ENCODE measurements at regions not wholly inside any gene's neighbourhood (a gene's known extent, or its start where the extent isn't known, plus 50 kb on each side); places are given as distances from the start of the nearest gene placed in this dataset.

DNA sequence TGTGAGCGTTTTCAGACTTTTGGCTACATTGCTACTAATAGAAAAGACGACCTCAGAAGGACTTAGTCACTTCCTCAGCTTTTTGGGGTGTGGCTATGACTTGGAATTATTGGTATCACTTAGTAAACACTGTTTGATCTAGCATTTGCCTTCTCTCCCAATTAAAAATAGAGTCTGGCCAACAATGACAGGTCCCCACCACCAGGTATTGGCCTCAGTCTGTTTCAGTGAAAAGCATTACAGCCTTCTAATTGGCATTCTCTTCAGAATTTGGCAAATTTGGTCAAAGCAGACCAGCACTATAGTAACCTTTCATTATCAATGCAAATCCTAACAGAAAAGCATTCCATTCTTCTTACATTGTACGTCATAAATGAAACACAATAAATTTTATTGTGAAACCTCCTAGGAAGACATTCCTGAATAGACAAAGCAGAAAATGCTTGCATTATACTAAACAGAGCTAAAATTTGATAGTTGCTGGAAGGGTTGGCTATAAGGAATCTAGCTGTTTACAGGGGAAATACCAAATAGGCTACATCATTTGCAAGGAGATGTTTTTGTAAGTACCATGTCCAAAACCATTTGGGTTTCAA, 613.9 kb downstream of the IRS1 start:
- H3K9me3 ChIP-seq (ENCODE audit: low read length), result no peaks in the 10 kb centered on the region
- WGBS (ENCODE audit: low lambda C conversion rate), result 85% methylated on average over 3 of the region's 3 CpGs
- H2AFZ ChIP-seq (ENCODE audit: low read length), result no peak overlapping the region
- H3K4me1 ChIP-seq (ENCODE audit: insufficient read depth, low read length), result peaks cover 68% of the 10 kb centered on the region
- H4K20me1 ChIP-seq (ENCODE audit: insufficient read depth, low read length), result no peaks in the 10 kb centered on the region
- H3K27ac ChIP-seq (ENCODE audit: extremely low read length, insufficient read depth, low read length), result no peak overlapping the region
- BruUV-seq (replicated peaks), result no TSS peak
- H3K4me3 ChIP-seq (replicated peaks in 1 of 3; ENCODE audit: insufficient read depth in 1 of 3, low read depth in 2 of 3, low read length in 3 of 3), result no peak overlapping the region
- DNase-seq (ENCODE audit: low spot score) (no peak), FAIRE-seq (no peak), ATAC-seq (no peak)
- in situ Hi-C loops (cut with HindIII; ENCODE audit: extremely low pct_ligation_motif_present, low pct_unique_long_range_greater_than_20kb), result no loop called here
- ChIA-PET POLR2A (no interaction called here), CTCF (ENCODE audit: low intra/inter-chr PET ratio, low total read pairs) (no interaction called here)
- no peaks in the 10 kb centered on the region for H3K79me2 ChIP-seq (ENCODE audit: insufficient read depth, low read length)
- no peaks in the 10 kb centered on the region for H3K36me3 ChIP-seq (replicated peaks in 1 of 2; ENCODE audit: control insufficient read depth in 1 of 2, insufficient read depth in 2 of 2, low read length in 2 of 2)
- intact Hi-C loops (cut with micrococcal nuclease; ENCODE audit: unreplicated experiment), result no loop called here
- no peaks in the 10 kb centered on the region for H3K27me3 ChIP-seq (ENCODE audit: control insufficient read depth in 1 of 2, insufficient read depth in 2 of 2, low read length in 2 of 2)
- H3K4me2 ChIP-seq (ENCODE audit: low read depth, low read length), result no peak overlapping the region
- H3K9ac ChIP-seq (ENCODE audit: insufficient read depth, low read depth, low read length), result no peak overlapping the region
- TF ChIP-seq ZNF672 (CRISPR knock-in tag; IDR thresholded peaks at IDR 0.05) (no peak), ARHGAP35 (CRISPR knock-in tag; IDR thresholded peaks at IDR 0.05; ENCODE audit: borderline replicate concordance) (no peak), SRSF9 (IDR thresholded peaks at IDR 0.05; ENCODE audit: borderline replicate concordance, insufficient read depth, low read depth, low read length, poor library complexity, severe bottlenecking) (no peak), NR2F1 (CRISPR knock-in tag; IDR thresholded peaks at IDR 0.05) (no peak), CBX5 (CRISPR knock-in tag; IDR thresholded peaks at IDR 0.05; ENCODE audit: borderline replicate concordance) (no peak), ARNT (IDR thresholded peaks at IDR 0.05) (no peak), ZFX (CRISPR knock-in tag; IDR thresholded peaks at IDR 0.05; ENCODE audit: low read depth) (no peak), NCOA2 (CRISPR knock-in tag; IDR thresholded peaks at IDR 0.05) (no peak)
- TF ChIP-seq, protein P1, sequence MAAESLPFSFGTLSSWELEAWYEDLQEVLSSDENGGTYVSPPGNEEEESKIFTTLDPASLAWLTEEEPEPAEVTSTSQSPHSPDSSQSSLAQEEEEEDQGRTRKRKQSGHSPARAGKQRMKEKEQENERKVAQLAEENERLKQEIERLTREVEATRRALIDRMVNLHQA (CRISPR knock-in tag; IDR thresholded peaks at IDR 0.05), result no peak
- TF ChIP-seq, protein P2, sequence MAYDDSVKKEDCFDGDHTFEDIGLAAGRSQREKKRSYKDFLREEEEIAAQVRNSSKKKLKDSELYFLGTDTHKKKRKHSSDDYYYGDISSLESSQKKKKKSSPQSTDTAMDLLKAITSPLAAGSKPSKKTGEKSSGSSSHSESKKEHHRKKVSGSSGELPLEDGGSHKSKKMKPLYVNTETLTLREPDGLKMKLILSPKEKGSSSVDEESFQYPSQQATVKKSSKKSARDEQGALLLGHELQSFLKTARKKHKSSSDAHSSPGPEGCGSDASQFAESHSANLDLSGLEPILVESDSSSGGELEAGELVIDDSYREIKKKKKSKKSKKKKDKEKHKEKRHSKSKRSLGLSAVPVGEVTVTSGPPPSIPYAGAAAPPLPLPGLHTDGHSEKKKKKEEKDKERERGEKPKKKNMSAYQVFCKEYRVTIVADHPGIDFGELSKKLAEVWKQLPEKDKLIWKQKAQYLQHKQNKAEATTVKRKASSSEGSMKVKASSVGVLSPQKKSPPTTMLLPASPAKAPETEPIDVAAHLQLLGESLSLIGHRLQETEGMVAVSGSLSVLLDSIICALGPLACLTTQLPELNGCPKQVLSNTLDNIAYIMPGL (CRISPR knock-in tag; IDR thresholded peaks at IDR 0.05; ENCODE audit: borderline replicate concordance in 1 of 2, low read depth in 1 of 2), result no peak
- TF ChIP-seq, protein P3, sequence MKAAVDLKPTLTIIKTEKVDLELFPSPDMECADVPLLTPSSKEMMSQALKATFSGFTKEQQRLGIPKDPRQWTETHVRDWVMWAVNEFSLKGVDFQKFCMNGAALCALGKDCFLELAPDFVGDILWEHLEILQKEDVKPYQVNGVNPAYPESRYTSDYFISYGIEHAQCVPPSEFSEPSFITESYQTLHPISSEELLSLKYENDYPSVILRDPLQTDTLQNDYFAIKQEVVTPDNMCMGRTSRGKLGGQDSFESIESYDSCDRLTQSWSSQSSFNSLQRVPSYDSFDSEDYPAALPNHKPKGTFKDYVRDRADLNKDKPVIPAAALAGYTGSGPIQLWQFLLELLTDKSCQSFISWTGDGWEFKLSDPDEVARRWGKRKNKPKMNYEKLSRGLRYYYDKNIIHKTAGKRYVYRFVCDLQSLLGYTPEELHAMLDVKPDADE (CRISPR knock-in tag; IDR thresholded peaks at IDR 0.05), result no peak
